ENCODE measurements at regions not wholly inside any gene's neighbourhood (a gene's known extent, or its start where the extent isn't known, plus 50 kb on each side); places are given as distances from the start of the nearest gene placed in this dataset.

DNA sequence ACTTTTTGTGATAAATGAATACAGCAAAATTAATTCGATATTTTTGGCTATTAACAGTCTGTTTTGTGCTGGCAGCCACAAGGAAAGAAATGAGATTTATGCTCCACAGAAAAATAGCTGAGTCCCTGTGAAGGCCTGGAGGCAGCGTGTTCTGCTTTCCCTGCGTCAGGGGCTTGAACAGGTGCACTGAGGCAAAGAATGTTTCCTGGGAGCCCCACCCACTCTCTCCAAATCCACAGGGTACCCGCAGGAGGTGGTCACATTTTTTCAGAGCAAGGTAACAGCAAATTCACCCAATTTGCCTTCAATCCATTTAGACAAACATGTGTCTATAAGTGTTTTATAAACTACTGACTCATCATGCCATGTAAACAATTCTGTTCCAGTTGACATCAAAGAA is 308.1 kb downstream of the TCERG1L start:
- H3K9me3 ChIP-seq, result no peaks in the 10 kb centered on the region
- H3K4me1 ChIP-seq, result no peaks in the 10 kb centered on the region
- no peaks in the 10 kb centered on the region for H3K36me3 ChIP-seq
- 78 to 87% methylated on average over 4 of the region's 4 CpGs for WGBS, 2 donors
- no peaks in the 10 kb centered on the region for H3K27me3 ChIP-seq
- no peak for DNase-seq (ENCODE audit: low spot score in 2 of 2)
- no peak overlapping the region for H3K27ac ChIP-seq
- H3K4me3 ChIP-seq, result no peak overlapping the region
- TF ChIP-seq EP300 (IDR thresholded peaks at IDR 0.05) (no peak), POLR2A (IDR thresholded peaks at IDR 0.05) (no peak)
- TF ChIP-seq, protein P1, sequence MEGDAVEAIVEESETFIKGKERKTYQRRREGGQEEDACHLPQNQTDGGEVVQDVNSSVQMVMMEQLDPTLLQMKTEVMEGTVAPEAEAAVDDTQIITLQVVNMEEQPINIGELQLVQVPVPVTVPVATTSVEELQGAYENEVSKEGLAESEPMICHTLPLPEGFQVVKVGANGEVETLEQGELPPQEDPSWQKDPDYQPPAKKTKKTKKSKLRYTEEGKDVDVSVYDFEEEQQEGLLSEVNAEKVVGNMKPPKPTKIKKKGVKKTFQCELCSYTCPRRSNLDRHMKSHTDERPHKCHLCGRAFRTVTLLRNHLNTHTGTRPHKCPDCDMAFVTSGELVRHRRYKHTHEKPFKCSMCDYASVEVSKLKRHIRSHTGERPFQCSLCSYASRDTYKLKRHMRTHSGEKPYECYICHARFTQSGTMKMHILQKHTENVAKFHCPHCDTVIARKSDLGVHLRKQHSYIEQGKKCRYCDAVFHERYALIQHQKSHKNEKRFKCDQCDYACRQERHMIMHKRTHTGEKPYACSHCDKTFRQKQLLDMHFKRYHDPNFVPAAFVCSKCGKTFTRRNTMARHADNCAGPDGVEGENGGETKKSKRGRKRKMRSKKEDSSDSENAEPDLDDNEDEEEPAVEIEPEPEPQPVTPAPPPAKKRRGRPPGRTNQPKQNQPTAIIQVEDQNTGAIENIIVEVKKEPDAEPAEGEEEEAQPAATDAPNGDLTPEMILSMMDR (IDR thresholded peaks at IDR 0.05), result no peak

DNA sequence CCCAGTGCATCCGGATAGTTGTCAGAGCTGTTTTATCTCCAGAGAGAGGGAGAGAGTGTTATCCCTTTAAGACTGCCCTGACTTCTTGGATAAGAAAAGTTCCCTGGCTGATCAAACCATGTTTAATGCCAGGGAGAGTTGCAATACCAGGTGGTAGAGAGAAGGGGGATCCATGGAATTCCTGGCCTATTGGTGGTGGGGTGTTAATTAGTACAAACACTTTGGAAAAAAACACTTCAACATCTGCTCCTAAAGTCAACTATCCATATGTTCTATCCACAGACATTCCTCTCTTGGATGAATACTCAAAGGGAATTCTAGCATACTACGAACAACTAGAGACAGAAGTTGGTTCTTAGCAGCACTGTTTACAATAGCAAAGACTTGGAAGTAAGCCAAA is 307.2 kb downstream of the TCERG1L start:
- Histone ChIP-seq H3K9me3 (no peaks in the 10 kb centered on the region), H3K4me1 (no peaks in the 10 kb centered on the region), H3K27me3 (no peaks in the 10 kb centered on the region), H3K36me3 (no peaks in the 10 kb centered on the region), H3K27ac (no peak overlapping the region), H3K4me3 (no peak overlapping the region)
- DNase-seq (ENCODE audit: low spot score in 2 of 2), result no peak
- TF ChIP-seq POLR2A (IDR thresholded peaks at IDR 0.05) (no peak), EP300 (IDR thresholded peaks at IDR 0.05) (no peak)
- TF ChIP-seq, protein P1 (IDR thresholded peaks at IDR 0.05), result no peak
- WGBS, 2 donors, result 55 to 56% methylated on average over 2 of the region's 2 CpGs

DNA sequence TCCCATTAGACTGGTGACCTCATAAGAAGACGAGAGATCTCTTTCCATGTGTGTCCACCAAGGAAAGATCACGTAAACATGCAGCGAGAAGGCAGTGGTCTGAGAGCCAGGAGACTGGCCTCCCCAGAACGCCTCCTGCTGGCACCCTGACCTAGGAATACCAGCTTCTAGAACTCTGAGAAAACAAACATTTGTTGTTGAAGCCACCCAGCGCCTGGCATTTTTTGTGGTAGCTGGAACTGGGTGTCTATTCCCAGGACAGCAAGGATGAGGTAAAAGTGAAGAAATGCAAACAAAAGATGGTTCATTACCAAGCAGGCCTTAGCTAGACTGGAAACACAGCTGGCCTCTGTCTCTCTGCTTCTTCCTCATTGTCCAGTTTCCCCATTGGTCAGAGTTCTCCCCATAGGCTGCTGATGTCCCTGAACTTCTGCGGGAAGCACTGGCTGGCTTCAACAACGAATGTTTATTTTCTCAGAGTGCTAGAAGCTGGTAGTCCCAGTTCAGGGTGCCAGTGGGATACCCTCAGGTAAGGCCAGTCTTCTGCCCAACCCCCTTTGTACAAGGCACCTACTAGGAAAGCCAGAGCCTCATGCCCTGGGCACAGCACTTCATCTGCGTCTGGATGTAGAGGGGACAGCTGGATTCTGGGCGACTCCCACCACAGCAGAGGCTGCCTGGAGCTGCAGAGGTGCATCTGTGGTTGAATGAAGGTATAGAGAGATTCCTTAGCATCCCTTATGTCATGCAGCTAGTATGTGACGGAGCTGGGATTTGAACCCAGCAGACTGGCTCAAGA is 304.9 kb downstream of the TCERG1L start:
- no peak for DNase-seq (ENCODE audit: low spot score in 2 of 2)
- no peak overlapping the region for H3K27ac ChIP-seq
- peaks cover 0 to 2% (median 0%) of the 10 kb centered on the region in 4 donors for H3K9me3 ChIP-seq
- no peaks in the 10 kb centered on the region for H3K27me3 ChIP-seq
- TF ChIP-seq, protein P1 (IDR thresholded peaks at IDR 0.05), result no peak
- no peak for TF ChIP-seq EP300 (IDR thresholded peaks at IDR 0.05)
- no peak for TF ChIP-seq POLR2A (IDR thresholded peaks at IDR 0.05)
- H3K36me3 ChIP-seq, result no peaks in the 10 kb centered on the region
- WGBS, 2 donors, result 82 to 86% methylated on average over 10 of the region's 10 CpGs
- H3K4me1 ChIP-seq, result no peaks in the 10 kb centered on the region
- H3K4me3 ChIP-seq, result no peak overlapping the region

DNA sequence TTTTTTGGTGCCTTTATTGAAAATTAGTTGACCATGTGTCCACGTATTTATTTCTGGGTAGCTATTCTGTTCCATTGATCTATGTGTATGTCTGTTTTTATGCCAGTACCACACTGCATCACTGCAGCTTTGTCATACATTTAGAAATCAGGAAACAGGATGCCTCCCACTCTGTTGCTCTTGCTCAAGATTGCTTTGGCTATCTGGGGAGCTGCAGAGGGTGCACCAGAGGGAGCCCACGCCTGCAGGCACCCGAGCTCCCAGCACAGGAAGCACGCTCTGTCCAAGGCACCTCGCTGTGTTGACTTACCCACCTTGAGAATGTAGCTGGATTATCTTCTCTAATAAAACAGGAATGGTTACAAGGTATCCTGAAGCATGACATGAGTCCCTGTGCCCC is 301.7 kb downstream of the TCERG1L start:
- Histone ChIP-seq H3K9me3 (peaks cover 0 to 2% (median 0%) of the 10 kb centered on the region in 4 donors), H3K27ac (no peak overlapping the region), H3K4me3 (no peak overlapping the region), H3K36me3 (no peaks in the 10 kb centered on the region), H3K4me1 (no peaks in the 10 kb centered on the region), H3K27me3 (no peaks in the 10 kb centered on the region)
- DNase-seq (ENCODE audit: low spot score in 2 of 2), result no peak
- 67 to 68% methylated on average over 5 of the region's 5 CpGs for WGBS, 2 donors
- no peak for TF ChIP-seq POLR2A (IDR thresholded peaks at IDR 0.05)
- TF ChIP-seq EP300 (IDR thresholded peaks at IDR 0.05), result no peak
- TF ChIP-seq, protein P1 (IDR thresholded peaks at IDR 0.05), result no peak

DNA sequence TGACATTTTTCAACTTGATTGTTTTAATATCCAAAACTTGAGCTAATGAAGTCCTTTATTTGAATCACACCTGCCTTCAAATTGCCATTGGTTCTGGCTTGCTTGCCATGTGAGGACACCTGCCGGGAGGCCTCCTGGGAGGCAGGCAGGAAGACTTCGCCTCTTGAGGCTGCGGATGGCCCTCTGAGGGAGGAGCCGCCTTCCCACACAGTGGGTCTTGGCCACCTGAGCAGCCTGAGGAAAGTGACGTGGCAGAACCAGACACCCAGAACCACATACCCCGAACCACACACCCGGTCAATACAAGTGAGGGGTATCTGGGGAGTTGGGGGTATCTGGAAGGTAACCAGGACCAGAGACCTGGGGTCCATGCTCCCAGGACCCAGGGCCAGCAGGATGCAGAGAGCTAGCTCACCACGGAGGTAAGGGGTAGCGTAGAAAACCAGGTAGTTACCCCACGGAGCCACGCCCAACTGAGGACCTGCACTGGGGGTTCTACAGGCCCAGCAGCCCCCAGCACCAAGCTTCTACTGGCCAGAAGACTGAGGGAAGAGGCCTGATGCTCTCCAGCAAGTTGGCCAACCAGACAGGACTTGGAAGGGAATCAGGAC is 300.5 kb downstream of the TCERG1L start:
- no peak overlapping the region for H3K4me3 ChIP-seq
- no peak overlapping the region for H3K27ac ChIP-seq
- no peak for DNase-seq (ENCODE audit: low spot score in 2 of 2)
- H3K27me3 ChIP-seq, result no peaks in the 10 kb centered on the region
- 87 to 91% methylated on average over 11 of the region's 11 CpGs for WGBS, 2 donors
- peaks cover 0 to 2% (median 0%) of the 10 kb centered on the region in 4 donors for H3K9me3 ChIP-seq
- H3K4me1 ChIP-seq, result no peaks in the 10 kb centered on the region
- no peaks in the 10 kb centered on the region for H3K36me3 ChIP-seq
- TF ChIP-seq, protein P1 (IDR thresholded peaks at IDR 0.05), result no peak
- TF ChIP-seq POLR2A (IDR thresholded peaks at IDR 0.05), result no peak
- no peak for TF ChIP-seq EP300 (IDR thresholded peaks at IDR 0.05)
